Stimulated activated effector memory CD8-positive, alpha-beta T cell treated with anti-CD3 and anti-CD28 coated beads, Interleukin-12 subunit alpha, Interleukin-12 subunit beta, amount 100 ng/mL, for 72 hours (primary cell): ENCODE measurements at regions not wholly inside any gene's neighbourhood (a gene's known extent, or its start where the extent isn't known, plus 50 kb on each side); places are given as distances from the start of the nearest gene placed in this dataset.
"Not testable (repeated sequence)": the region's sequence is repeated elsewhere in the genome, so short reads cannot be mapped to it uniquely, and the experiment has no call there.

Experiments used
- ATAC-seq: fragments of 150-1000 bp; cut with Tn5 transposase; 2 replicates; pipeline ENCODE4 v1.10.0; 2021
- DNase-seq, 2 donors: peaks; one replicate each; pipeline ENCODE4 v3.0.0; 2021 to 2022; ENCODE audit warnings: low spot score in 2 of 2
- H3K27ac Mint-ChIP-seq: one replicate; pipeline ENCODE4 v1.8.0; 2022; ENCODE audit warnings: mild to moderate bottlenecking, mixed read lengths
- H3K36me3 Mint-ChIP-seq: one replicate; pipeline ENCODE4 v1.8.0; 2022; ENCODE audit warnings: mild to moderate bottlenecking, mixed read lengths
- H3K4me1 Mint-ChIP-seq: one replicate; pipeline ENCODE4 v1.8.0; 2022; ENCODE audit warnings: mixed read lengths
- H3K4me3 Mint-ChIP-seq: one replicate; pipeline ENCODE4 v1.8.0; 2022; ENCODE audit warnings: mild to moderate bottlenecking, mixed read lengths
- H3K9me3 Mint-ChIP-seq: one replicate; pipeline ENCODE4 v1.8.0; 2022; ENCODE audit warnings: mixed read lengths

DNA sequence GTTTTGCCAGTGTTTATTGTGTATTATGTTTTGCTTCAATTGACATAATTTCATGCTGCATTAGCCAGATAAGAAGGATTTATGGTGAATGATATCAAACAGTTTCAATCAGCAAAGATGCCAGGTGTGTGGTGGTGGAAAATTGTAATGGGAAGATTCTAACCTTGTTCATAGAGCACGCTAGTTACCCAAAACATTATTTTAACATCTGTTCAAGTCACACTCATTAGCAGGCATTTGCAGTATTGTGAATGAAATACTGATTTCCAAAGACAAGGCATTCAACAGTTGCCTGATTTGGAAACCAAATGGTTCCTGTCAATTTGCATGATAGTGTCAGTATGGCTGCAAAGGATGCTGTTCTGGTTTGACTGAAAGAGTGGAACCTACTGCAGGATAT lies 129.7 kb downstream of the EPC1 start:
- H3K9me3 Mint-ChIP-seq = peaks cover 8% of the 10 kb centered on the region
- ATAC-seq = no peak
- H3K4me3 Mint-ChIP-seq = no peak overlapping the region

DNA sequence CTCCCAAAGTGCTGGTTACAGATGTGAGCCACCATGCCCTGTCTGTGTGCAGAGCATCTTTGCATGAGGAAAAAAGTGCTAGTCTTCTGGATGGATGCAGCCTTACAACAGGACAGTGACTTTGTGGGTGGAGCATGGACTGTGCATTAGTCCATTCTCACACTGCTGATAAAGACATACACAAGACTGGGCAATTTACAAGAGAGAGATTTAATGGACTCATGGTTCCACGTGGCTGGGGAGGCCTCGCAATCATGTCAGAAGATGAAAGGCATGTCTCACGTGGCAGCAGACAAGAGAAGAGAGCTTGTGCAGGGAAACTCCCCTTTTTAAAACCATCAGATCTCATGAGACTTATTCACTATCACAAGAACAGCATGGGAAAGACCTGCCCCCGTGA lies 133.1 kb downstream of the EPC1 start:
- H3K4me3 Mint-ChIP-seq, H3K9me3 Mint-ChIP-seq, H3K36me3 Mint-ChIP-seq, DNase-seq, H3K27ac Mint-ChIP-seq, H3K4me1 Mint-ChIP-seq, ATAC-seq: not testable (repeated sequence)

More for the DNA sequence above, 129.7 kb downstream of the EPC1 start:
- Mint-ChIP-seq H3K4me1 (no peaks in the 10 kb centered on the region), H3K27ac (no peak overlapping the region), H3K36me3 (no peaks in the 10 kb centered on the region)
- no peak for DNase-seq

DNA sequence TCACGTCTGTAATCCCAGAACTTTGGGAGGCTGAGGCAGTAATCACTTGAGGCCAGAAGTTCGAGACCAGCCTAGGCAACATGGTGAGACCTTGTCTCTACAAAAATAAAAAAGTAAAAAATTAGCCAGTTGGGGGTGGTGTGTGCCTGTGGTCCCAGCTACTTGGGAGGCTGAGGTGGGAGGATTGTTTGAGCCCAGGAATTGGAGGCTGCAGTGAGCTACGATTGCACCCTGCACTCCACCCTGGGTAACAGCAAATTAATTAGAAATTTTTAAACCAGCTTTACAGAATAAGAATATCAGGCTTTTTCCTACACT lies 136.0 kb downstream of the EPC1 start:
- Mint-ChIP-seq H3K4me1 (no peaks in the 10 kb centered on the region), H3K27ac (no peak overlapping the region), H3K36me3 (no peaks in the 10 kb centered on the region), H3K9me3 (no peaks in the 10 kb centered on the region), H3K4me3 (no peak overlapping the region)
- ATAC-seq (no peak), DNase-seq (no peak)

DNA sequence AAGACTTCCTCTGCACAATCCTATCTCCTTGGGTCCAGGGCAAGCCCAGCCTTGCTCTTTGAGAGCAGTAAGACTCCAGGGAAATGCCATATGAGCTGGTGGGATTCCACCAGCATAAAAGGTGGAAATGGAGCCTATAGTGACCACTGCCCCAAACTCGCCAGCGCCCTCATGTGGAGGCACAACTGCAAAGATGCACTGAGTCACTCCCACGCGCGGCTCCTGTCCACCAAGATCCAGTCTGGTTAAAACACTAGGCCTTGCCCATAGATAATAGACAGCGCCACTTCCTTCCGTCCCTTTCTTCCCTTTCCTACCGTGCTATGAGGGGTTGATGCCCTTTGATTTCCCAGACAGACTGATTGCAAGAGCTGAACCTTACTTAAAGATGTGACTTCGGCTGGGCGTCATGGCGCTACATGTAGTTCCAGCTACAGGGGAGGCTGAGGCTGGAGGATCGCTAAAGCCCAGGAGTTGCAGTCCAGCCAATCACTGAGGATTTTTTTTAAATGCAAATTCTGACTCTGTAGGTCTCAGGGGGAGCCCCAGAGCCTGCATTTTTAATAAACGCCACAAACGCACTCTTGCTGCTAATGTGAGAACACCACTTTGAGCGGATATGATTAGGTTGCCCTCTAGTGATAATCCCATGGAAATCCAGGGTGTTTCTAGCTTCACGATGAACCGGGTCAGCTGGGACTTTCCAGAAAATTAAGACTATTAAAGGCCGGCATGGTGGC lies 136.5 kb downstream of the EPC1 start:
- no peaks in the 10 kb centered on the region for H3K36me3 Mint-ChIP-seq
- no peaks in the 10 kb centered on the region for H3K9me3 Mint-ChIP-seq
- DNase-seq = no peak
- no peak overlapping the region for H3K4me3 Mint-ChIP-seq
- H3K4me1 Mint-ChIP-seq = no peaks in the 10 kb centered on the region
- H3K27ac Mint-ChIP-seq = no peak overlapping the region
- ATAC-seq = peak; percentile 40

DNA sequence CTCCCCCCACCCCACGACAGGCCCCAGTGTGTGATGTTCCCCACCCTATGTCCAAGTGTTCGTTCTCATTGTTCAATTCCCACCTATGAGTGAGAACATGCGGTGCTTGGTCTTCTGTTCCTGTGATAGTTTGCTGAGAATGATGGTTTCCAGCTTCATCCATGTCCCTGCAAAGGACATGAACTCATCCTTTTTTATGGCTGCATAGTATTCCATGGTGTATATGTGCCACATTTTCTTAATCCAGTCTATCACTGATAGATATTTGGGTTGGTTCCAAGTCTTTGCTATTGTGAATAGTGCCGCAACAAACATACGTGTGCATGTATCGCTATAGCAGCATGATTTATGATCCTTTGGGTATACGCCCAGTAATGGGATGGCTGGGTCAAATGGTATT lies 139.0 kb downstream of the EPC1 start:
- not testable (repeated sequence) for H3K27ac Mint-ChIP-seq, H3K9me3 Mint-ChIP-seq, H3K4me1 Mint-ChIP-seq, H3K36me3 Mint-ChIP-seq, H3K4me3 Mint-ChIP-seq, DNase-seq, ATAC-seq

DNA sequence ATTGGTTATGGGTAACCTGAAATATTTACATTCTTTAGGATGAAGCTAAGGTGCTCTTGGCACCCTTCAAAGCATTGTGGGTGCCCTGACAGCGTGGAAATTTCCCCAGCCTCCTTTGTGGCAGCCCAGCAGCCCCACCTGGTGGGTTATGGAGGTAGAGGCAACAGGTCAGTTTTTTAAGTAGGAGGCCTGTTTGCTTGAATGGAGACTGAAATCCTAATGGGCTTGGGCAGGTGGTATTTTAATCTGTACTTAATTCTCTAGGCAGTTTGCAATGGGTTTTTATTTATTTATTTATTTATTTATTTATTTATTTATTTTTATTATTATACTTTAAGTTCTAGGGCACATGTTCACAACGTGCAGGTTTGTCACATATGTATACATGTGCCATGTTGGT lies 139.4 kb downstream of the EPC1 start:
- peak; percentile 28 to 75 for DNase-seq
- Mint-ChIP-seq H3K36me3 (no peaks in the 10 kb centered on the region), H3K27ac (no peak overlapping the region), H3K4me3 (no peak overlapping the region), H3K4me1 (no peaks in the 10 kb centered on the region), H3K9me3 (no peaks in the 10 kb centered on the region)
- peak; percentile 78 for ATAC-seq

DNA sequence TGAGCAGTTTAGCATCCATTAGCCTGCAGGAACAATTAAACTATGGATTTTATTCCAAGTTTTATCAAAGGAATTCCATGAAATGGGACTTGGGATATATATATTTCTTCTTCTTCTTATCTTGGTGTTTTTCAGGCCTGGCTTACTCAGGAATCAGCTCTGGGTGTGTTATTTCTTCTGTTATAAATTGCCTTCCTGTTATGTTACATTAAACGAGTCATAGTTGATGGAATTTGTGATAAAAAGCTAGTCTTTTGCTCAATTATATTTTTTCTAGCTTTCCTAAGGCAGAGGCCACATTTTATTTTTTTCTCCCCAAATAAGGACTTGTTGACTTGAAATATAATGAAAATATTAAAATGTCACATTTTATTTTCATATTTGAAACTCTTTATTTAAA lies 141.3 kb downstream of the EPC1 start:
- DNase-seq (no peak), ATAC-seq (no peak)
- Mint-ChIP-seq H3K27ac (no peak overlapping the region), H3K4me3 (no peak overlapping the region), H3K4me1 (no peaks in the 10 kb centered on the region), H3K36me3 (no peaks in the 10 kb centered on the region), H3K9me3 (no peaks in the 10 kb centered on the region)

DNA sequence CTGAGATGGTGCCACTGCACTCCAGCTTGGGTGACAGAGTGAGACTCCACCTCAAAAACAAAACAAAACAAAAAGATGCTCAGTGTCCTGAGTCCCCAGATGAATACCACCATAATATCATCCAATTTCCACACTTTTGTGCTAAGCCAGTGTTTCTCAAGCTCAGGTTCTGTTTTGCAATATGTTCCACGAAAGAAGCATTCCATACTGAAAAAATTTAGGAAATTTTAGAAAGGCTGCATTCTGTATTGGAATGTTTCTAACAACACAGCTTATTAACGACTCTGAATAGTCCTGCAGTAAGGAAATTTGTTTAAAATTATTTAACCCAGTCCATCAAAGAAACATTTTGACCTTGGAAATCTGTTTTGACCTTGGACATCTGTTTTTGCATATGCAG lies 142.4 kb downstream of the EPC1 start:
- no peak for DNase-seq
- H3K27ac Mint-ChIP-seq = no peak overlapping the region

DNA sequence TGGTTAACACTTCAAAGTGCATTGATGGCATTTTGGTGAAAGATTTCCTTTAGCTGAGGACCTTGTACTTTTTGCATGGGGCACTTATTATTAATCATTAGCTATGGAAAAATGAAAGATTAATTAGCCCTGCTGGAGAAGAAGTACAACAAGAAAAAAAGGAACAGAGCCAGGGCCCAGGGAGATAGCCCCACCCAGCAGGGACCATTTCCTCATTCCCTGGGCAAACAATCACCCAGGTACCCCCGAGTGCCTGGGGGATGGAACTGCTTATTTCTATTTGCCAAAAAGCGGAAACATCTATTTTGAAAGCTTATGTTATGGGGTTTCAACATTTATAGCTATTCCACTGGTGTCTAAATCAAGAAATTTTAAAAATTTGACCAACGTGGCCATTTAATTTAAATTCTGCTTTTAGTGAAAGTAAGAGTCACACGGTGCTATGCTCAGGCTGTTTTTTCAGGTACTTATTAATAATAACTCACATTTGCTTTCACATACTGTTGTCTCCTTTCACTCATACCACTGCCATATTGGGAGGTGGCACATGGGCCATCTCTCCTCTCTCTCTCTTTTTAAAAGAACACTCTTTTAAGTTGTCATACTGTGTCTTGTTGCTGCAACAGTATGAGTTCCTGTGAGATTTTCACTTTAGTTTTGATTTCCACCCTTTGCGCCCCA lies 143.6 kb upstream of the KIF5B start:
- H3K4me3 Mint-ChIP-seq = no peak overlapping the region
- ATAC-seq = no peak
- H3K27ac Mint-ChIP-seq = peak overlapping the region; percentile 33
- H3K36me3 Mint-ChIP-seq = no peaks in the 10 kb centered on the region
- no peaks in the 10 kb centered on the region for H3K9me3 Mint-ChIP-seq
- H3K4me1 Mint-ChIP-seq = no peaks in the 10 kb centered on the region
- DNase-seq = no peak

More for the DNA sequence above, 142.4 kb downstream of the EPC1 start:
- no peaks in the 10 kb centered on the region for H3K4me1 Mint-ChIP-seq
- no peaks in the 10 kb centered on the region for H3K36me3 Mint-ChIP-seq
- no peaks in the 10 kb centered on the region for H3K9me3 Mint-ChIP-seq
- no peak for ATAC-seq
- no peak overlapping the region for H3K4me3 Mint-ChIP-seq

DNA sequence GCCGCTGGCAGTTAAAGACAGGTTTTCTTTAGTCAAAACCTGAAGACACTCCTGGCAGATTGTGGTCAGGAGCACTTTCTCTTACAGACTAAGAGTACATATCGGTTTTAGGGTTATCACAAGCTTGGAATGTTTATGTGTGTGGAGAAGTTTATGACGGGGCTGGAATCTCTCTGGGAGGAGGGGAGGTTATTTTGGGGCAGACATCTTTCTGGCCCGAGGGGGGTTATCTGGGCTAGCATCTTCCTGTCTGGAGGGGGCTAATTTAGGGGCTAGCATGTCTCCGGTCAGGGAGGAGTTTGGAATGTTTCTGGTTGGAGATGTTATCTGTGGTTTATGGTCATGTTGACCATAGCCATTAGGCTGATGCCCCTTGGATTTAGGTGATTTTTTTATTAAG lies 141.2 kb upstream of the KIF5B start:
- DNase-seq (no peak), ATAC-seq (no peak)
- Mint-ChIP-seq H3K36me3 (no peaks in the 10 kb centered on the region), H3K4me1 (no peaks in the 10 kb centered on the region), H3K27ac (no peak overlapping the region), H3K9me3 (no peaks in the 10 kb centered on the region), H3K4me3 (no peak overlapping the region)

DNA sequence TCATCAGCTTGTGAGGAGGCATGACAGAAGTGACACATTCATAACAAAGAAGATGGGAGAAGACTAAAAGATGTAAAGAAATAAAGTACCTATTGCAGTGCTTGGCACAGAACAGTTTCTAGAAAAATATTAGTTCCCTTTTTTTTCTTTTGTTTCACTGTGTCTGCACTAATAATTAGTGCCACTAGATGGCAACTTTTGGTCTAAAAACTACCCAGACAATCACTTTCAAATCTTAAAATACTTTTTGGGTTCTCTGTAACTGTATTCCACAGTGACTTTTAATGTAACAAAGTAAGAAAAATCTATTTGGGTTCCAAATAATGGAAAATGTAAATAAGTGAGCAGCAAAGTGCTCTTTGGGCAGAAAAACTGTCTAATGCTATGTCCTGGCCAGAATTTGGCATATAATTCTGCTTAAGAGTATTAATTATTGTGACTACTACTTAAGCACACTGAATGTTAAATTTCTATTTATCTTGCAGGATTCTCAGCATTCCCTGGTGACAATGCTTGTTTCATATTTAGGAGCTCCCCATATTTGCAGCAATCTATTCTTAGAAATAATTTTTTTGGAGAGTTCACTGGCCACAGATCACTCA lies 134.8 kb upstream of the KIF5B start:
- ATAC-seq (no peak), DNase-seq (no peak)
- H3K9me3 Mint-ChIP-seq = no peaks in the 10 kb centered on the region
- no peaks in the 10 kb centered on the region for H3K36me3 Mint-ChIP-seq
- no peak overlapping the region for H3K4me3 Mint-ChIP-seq
- H3K4me1 Mint-ChIP-seq = no peaks in the 10 kb centered on the region
- no peak overlapping the region for H3K27ac Mint-ChIP-seq

DNA sequence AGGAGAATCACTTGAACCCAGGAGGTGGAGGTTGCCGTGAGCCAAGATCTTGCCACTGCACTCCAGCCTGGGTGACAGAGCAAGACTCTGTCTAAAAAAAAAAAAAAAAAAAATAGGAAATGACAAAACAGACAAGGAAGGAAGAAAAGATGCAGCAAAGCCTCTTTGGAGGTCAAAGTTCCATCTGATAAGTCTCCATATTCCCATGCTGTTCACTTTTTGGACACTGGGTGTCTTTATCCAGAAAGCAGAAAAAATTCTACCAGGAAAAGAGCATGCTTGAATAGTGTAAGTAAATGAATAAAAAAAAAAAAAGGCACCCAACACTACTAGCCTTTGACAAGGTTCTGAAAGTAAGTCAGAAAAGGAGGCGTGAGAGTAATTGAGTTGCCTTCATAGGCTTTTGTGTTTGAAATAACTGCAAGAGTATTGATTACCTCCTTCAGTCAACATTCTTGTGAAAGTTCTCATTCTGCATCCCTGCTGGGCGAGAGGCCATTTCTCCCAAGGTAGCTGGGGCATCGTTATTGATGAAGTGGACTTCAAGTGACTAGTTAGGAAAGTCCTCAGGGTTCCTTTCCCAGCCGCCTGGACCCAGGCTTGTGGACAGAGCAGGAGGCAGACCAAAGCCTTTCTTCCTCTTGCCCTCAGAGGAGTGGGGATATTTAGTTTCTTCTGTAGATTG lies 133.3 kb upstream of the KIF5B start:
- DNase-seq (no peak), ATAC-seq (no peak)
- Mint-ChIP-seq H3K4me3 (no peak overlapping the region), H3K9me3 (no peaks in the 10 kb centered on the region), H3K36me3 (no peaks in the 10 kb centered on the region), H3K4me1 (no peaks in the 10 kb centered on the region), H3K27ac (no peak overlapping the region)

DNA sequence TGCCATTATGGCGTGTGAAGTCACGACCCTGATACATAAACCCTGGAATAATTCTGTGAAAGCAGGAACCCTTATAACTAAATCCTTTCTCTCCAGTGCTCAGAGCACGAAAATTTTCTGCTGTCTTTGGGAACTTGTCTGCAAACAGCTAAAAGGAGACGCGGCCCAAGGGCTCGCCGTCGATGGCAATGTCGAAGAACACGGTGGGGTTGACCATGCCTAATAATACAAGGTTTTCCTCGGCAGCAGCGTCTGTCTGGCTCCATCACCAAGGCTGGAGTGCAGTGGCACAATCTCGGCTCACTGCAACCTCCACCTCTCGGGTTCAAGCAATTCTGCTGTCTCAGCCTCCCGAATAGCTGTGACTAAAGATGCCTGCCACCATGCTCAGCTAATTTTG lies 132.4 kb upstream of the KIF5B start:
- ATAC-seq, H3K9me3 Mint-ChIP-seq, H3K36me3 Mint-ChIP-seq, DNase-seq, H3K4me3 Mint-ChIP-seq, H3K4me1 Mint-ChIP-seq, H3K27ac Mint-ChIP-seq: not testable (repeated sequence)

DNA sequence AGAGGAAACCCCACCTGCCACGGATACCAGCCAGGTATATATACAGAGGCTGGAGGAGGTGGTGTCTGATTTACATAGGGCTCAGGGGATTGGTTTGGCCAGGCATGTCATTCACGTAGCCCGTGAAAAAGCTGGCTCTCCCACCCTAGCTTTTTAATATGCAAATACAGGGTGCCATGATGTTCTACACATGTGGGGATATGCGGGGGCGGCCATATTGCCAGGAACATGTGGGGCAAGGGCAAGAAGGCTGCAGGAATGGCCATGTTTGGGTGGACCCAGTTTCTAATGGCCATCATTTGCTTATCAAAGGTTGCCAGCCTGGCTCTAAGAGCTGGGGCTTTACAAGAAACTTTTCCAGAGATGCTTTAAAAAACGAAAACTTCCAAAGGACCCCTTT lies 131.5 kb upstream of the KIF5B start:
- Mint-ChIP-seq H3K36me3 (no peaks in the 10 kb centered on the region), H3K27ac (no peak overlapping the region), H3K4me1 (no peaks in the 10 kb centered on the region), H3K9me3 (no peaks in the 10 kb centered on the region), H3K4me3 (no peak overlapping the region)
- ATAC-seq = no peak
- no peak for DNase-seq

DNA sequence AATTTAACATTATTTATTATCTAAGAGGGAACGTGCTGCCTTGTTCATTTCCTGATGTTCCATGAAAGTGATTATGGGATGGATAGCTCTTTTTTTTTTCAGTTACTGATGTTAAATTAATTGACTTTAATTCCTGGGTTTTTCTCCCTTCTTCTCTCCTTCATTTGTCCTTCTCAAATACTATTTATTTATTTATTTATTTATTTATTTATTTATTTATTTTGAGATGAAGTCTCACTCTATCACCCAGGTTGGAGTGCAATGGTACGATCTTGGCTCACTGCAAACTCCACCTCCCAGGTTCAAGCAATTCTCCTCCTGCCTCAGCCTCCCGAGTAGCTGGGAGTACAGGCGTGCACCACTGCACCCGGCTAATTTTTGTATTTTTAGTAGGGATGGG lies 127.4 kb upstream of the KIF5B start:
- not testable (repeated sequence) for H3K9me3 Mint-ChIP-seq, DNase-seq, ATAC-seq, H3K27ac Mint-ChIP-seq, H3K4me3 Mint-ChIP-seq, H3K36me3 Mint-ChIP-seq, H3K4me1 Mint-ChIP-seq

DNA sequence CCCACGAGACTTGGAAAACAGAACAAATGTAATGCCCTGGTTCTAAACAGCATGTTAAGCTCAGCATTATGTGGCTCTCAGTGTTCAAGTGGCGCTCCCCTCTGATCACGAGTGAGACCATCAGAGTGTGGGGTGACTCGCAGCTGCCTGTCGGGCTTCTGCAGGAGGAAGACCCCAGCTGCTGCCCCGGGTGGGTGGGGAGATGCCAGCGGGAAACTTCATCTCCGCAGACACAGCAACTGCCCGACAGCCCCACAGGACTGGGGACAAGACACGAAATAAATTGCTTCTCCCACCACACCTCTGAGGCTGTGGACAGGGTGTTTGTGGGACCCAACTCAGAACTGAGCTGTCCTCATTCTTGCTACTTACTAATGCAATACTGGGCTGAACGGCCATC lies 126.3 kb upstream of the KIF5B start:
- H3K9me3 Mint-ChIP-seq = no peaks in the 10 kb centered on the region
- no peak for DNase-seq
- no peak for ATAC-seq
- no peak overlapping the region for H3K27ac Mint-ChIP-seq
- H3K4me3 Mint-ChIP-seq = no peak overlapping the region
- H3K36me3 Mint-ChIP-seq = no peaks in the 10 kb centered on the region
- no peaks in the 10 kb centered on the region for H3K4me1 Mint-ChIP-seq
